ENCODE measurements at regions not wholly inside any gene's neighbourhood (a gene's known extent, or its start where the extent isn't known, plus 50 kb on each side); places are given as distances from the start of the nearest gene placed in this dataset.

DNA sequence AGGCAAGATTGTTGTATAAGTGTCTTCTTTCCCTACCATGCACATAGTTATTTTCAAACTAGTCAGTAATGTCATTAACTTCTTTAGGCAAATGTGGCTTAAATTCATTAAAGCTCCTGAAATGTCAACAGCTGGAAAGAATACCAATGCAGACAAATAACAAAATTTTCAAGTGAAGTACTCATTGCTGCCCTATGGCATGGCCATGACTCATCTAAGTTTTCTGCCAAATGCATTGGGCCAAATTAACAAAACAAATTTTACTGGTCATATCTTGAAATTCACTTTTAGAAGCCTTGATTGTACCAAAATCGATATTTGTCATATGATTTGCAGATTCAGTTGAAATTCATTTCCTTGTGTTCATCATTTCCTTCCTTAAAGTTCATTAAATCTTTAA, 915.9 kb downstream of the SLC6A15 start:
- DNase-seq (no peak), ATAC-seq (ENCODE audit: low read depth) (no peak)
- H4K20me1 ChIP-seq (ENCODE audit: control insufficient read depth, insufficient read depth, low read length, poor library complexity, severe bottlenecking): no peaks in the 10 kb centered on the region
- ChIA-PET CTCF (no interaction called here), POLR2A (no interaction called here)
- Mint-ChIP-seq H3K27ac (no peak overlapping the region), H3K9me3 (ENCODE audit: insufficient read depth) (peaks cover 4% of the 10 kb centered on the region), H3K4me1 (no peaks in the 10 kb centered on the region), H3K27me3 (no peaks in the 10 kb centered on the region), H3K4me3 (no peak overlapping the region)
- H3K9ac ChIP-seq (ENCODE audit: low read length): no peak overlapping the region
- TF ChIP-seq, protein P1, sequence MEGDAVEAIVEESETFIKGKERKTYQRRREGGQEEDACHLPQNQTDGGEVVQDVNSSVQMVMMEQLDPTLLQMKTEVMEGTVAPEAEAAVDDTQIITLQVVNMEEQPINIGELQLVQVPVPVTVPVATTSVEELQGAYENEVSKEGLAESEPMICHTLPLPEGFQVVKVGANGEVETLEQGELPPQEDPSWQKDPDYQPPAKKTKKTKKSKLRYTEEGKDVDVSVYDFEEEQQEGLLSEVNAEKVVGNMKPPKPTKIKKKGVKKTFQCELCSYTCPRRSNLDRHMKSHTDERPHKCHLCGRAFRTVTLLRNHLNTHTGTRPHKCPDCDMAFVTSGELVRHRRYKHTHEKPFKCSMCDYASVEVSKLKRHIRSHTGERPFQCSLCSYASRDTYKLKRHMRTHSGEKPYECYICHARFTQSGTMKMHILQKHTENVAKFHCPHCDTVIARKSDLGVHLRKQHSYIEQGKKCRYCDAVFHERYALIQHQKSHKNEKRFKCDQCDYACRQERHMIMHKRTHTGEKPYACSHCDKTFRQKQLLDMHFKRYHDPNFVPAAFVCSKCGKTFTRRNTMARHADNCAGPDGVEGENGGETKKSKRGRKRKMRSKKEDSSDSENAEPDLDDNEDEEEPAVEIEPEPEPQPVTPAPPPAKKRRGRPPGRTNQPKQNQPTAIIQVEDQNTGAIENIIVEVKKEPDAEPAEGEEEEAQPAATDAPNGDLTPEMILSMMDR (IDR thresholded peaks at IDR 0.05): no peak
- no peak for TF ChIP-seq EZH2 (IDR thresholded peaks at IDR 0.05; ENCODE audit: borderline replicate concordance, insufficient read depth, low read depth, low read length, poor library complexity, severe bottlenecking)
- no peak overlapping the region for H3K4me3 ChIP-seq (ENCODE audit: control extremely low read depth in 1 of 5, extremely low read depth in 1 of 5, insufficient read depth in 1 of 5, low read depth in 2 of 5, low read length in 4 of 5)
- peaks cover 0 to 1% (median 0%) of the 10 kb centered on the region in 3 donors for H3K9me3 ChIP-seq (ENCODE audit: control extremely low read depth in 1 of 3, control insufficient read depth in 2 of 3, insufficient read depth in 1 of 3, low read length in 2 of 3)
- no peak overlapping the region for H3K27ac ChIP-seq (ENCODE audit: low read length in 2 of 2)
- intact Hi-C loops (cut with micrococcal nuclease): no loop called here
- no peaks in the 10 kb centered on the region for H3K4me1 ChIP-seq (ENCODE audit: control insufficient read depth in 2 of 2, insufficient read depth in 2 of 2, low read length in 2 of 2)
- WGBS (ENCODE audit: insufficient coverage): no CpG with 5 or more reads among the region's 1 CpG
- no peak overlapping the region for H3K4me2 ChIP-seq (replicated peaks; ENCODE audit: low read depth, low read length, poor library complexity, severe bottlenecking)
- no peak overlapping the region for H2AFZ ChIP-seq (ENCODE audit: insufficient read depth, low read depth, low read length, poor library complexity, severe bottlenecking)
- H3K36me3 ChIP-seq (replicated peaks in 1 of 2; ENCODE audit: control extremely low read depth in 1 of 2, control insufficient read depth in 1 of 2, extremely low read depth in 1 of 2, insufficient read depth in 2 of 2, low read length in 1 of 2): no peaks in the 10 kb centered on the region
- no peaks in the 10 kb centered on the region for H3K79me2 ChIP-seq (ENCODE audit: control insufficient read depth, insufficient read depth, low read length)
- no peaks in the 10 kb centered on the region for H3K27me3 ChIP-seq (replicated peaks in 1 of 4; ENCODE audit: control extremely low read depth in 1 of 4, control insufficient read depth in 3 of 4, insufficient read depth in 4 of 4, low read length in 3 of 4)

DNA sequence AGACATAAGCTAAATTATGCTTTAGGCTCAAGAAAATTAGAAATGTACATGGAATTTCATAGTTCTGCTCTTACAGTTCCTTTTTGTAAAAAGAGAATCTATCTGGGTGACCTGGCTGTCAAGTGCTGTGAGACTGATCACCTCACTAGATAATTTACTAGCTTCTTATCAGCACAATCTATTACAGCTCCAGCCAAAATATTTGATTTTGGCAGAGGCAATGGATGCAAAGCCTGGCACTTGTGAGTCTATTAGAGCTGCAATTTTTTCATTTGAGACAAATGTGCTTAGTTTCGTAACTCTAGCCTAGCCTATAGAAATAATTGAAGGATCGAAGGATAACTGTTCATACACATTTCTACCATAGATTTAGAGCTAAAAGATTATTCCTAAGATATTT, 927.5 kb downstream of the SLC6A15 start:
- no CpG with 5 or more reads among the region's 2 CpGs for WGBS (ENCODE audit: insufficient coverage)
- Mint-ChIP-seq H3K4me3 (no peak overlapping the region), H3K9me3 (ENCODE audit: insufficient read depth) (no peaks in the 10 kb centered on the region), H3K27ac (no peak overlapping the region), H3K27me3 (no peaks in the 10 kb centered on the region), H3K4me1 (no peaks in the 10 kb centered on the region)
- DNase-seq (no peak), ATAC-seq (ENCODE audit: low read depth) (no peak)
- no peaks in the 10 kb centered on the region for H3K4me1 ChIP-seq (ENCODE audit: control insufficient read depth in 2 of 2, insufficient read depth in 2 of 2, low read length in 2 of 2)
- H3K79me2 ChIP-seq (ENCODE audit: control insufficient read depth, insufficient read depth, low read length): no peaks in the 10 kb centered on the region
- no peak overlapping the region for H3K9ac ChIP-seq (ENCODE audit: low read length)
- no peaks in the 10 kb centered on the region for H4K20me1 ChIP-seq (ENCODE audit: control insufficient read depth, insufficient read depth, low read length, poor library complexity, severe bottlenecking)
- H3K4me2 ChIP-seq (replicated peaks; ENCODE audit: low read depth, low read length, poor library complexity, severe bottlenecking): no peak overlapping the region
- no peak overlapping the region for H2AFZ ChIP-seq (ENCODE audit: insufficient read depth, low read depth, low read length, poor library complexity, severe bottlenecking)
- ChIA-PET POLR2A (no interaction called here), CTCF (no interaction called here)
- no peak overlapping the region for H3K4me3 ChIP-seq (ENCODE audit: control extremely low read depth in 1 of 5, extremely low read depth in 1 of 5, insufficient read depth in 1 of 5, low read depth in 2 of 5, low read length in 4 of 5)
- H3K36me3 ChIP-seq (replicated peaks in 1 of 2; ENCODE audit: control extremely low read depth in 1 of 2, control insufficient read depth in 1 of 2, extremely low read depth in 1 of 2, insufficient read depth in 2 of 2, low read length in 1 of 2): no peaks in the 10 kb centered on the region
- no peak for TF ChIP-seq EZH2 (IDR thresholded peaks at IDR 0.05; ENCODE audit: borderline replicate concordance, insufficient read depth, low read depth, low read length, poor library complexity, severe bottlenecking)
- TF ChIP-seq, protein P1 (IDR thresholded peaks at IDR 0.05): no peak
- no peak overlapping the region for H3K27ac ChIP-seq (ENCODE audit: low read length in 2 of 2)
- intact Hi-C loops (cut with micrococcal nuclease): no loop called here
- no peaks in the 10 kb centered on the region for H3K9me3 ChIP-seq (ENCODE audit: control extremely low read depth in 1 of 3, control insufficient read depth in 2 of 3, insufficient read depth in 1 of 3, low read length in 2 of 3)
- H3K27me3 ChIP-seq (replicated peaks in 1 of 4; ENCODE audit: control extremely low read depth in 1 of 4, control insufficient read depth in 3 of 4, insufficient read depth in 4 of 4, low read length in 3 of 4): no peaks in the 10 kb centered on the region

Measured in B cell (primary cell).